Neural progenitor cell (in vitro differentiated cells): ENCODE measurements at regions not wholly inside any gene's neighbourhood (a gene's known extent, or its start where the extent isn't known, plus 50 kb on each side); places are given as distances from the start of the nearest gene placed in this dataset.
"Not testable (repeated sequence)": the region's sequence is repeated elsewhere in the genome, so short reads cannot be mapped to it uniquely, and the experiment has no call there.

Source experiments
- DNase-seq: peaks from one replicate; pipeline ENCODE4 v3.0.0-alpha.2; 2016; ENCODE audit warnings: low spot score
- H2AFZ ChIP-seq: fragments of 200-600 bp; sonication (generic); replicated peaks from 2 replicates; pipeline ENCODE4 v1.6.1; 2016; ENCODE audit warnings: antibody characterized with exemption
- H3F3A ChIP-seq: fragments of 200-600 bp; sonication (generic); 2 replicates; pipeline ENCODE4 v1.6.1; 2016; ENCODE audit warnings: antibody characterized with exemption, low read depth
- H3K27ac ChIP-seq: fragments of 200-600 bp; sonication (generic); 2 replicates; pipeline ENCODE4 v1.5.1; 2016; ENCODE audit warnings: mild to moderate bottlenecking
- H3K27me3 ChIP-seq: fragments of 200-600 bp; sonication (generic); 2 replicates; pipeline ENCODE4 v1.6.1; 2016; ENCODE audit warnings: mild to moderate bottlenecking, moderate library complexity
- H3K36me3 ChIP-seq: fragments of 200-600 bp; sonication (generic); 2 replicates; pipeline ENCODE4 v1.5.1; 2016
- H3K4me1 ChIP-seq: fragments of 200-600 bp; sonication (generic); 2 replicates; pipeline ENCODE4 v1.6.1; 2016; ENCODE audit warnings: mixed run types
- H3K4me2 ChIP-seq: fragments of 200-600 bp; sonication (generic); 2 replicates; pipeline ENCODE4 v1.6.1; 2016
- H3K4me3 ChIP-seq: fragments of 200-600 bp; sonication (generic); 2 replicates; pipeline ENCODE4 v1.5.1; 2016
- H3K79me2 ChIP-seq: fragments of 200-600 bp; sonication (generic); 2 replicates; pipeline ENCODE4 v1.6.1; 2016; ENCODE audit warnings: low read depth
- H3K9ac ChIP-seq: fragments of 200-600 bp; sonication (generic); 2 replicates; pipeline ENCODE4 v1.6.1; 2016
- H3K9me3 ChIP-seq: fragments of 200-600 bp; sonication (generic); 2 replicates; pipeline ENCODE4 v1.5.1; 2016; ENCODE audit warnings: low read depth
- H4K20me1 ChIP-seq: fragments of 200-600 bp; sonication (generic); 2 replicates; pipeline ENCODE4 v1.6.1; 2016; ENCODE audit warnings: low read depth
- H3K27ac Mint-ChIP-seq: 3 replicates; pipeline ENCODE4 v1.8.0; 2021; ENCODE audit warnings: mixed read lengths
- H3K27me3 Mint-ChIP-seq: 2 replicates; pipeline ENCODE4 v1.8.0; 2022; ENCODE audit warnings: low read depth, mild to moderate bottlenecking, inconsistent platforms, moderate library complexity, mixed read lengths; ENCODE audit not compliant: insufficient read depth
- H3K36me3 Mint-ChIP-seq: 3 replicates; pipeline ENCODE4 v1.8.0; 2021; ENCODE audit warnings: mixed read lengths
- H3K4me1 Mint-ChIP-seq: 3 replicates; pipeline ENCODE4 v1.8.0; 2021; ENCODE audit warnings: mixed read lengths
- H3K4me3 Mint-ChIP-seq: 3 replicates; pipeline ENCODE4 v1.8.0; 2021; ENCODE audit warnings: mild to moderate bottlenecking, moderate library complexity, mixed read lengths
- H3K9me3 Mint-ChIP-seq: 3 replicates; pipeline ENCODE4 v1.8.0; 2020; ENCODE audit warnings: mixed read lengths
- EZH2 ChIP-seq: fragments of 200-600 bp; sonication (generic); IDR thresholded peaks from 2 replicates; pipeline ENCODE4 v1.6.1; 2017; ENCODE audit warnings: antibody characterized with exemption, mild to moderate bottlenecking, moderate library complexity
- EZH2phosphoT487 ChIP-seq: fragments of 200-600 bp; sonication (generic); IDR thresholded peaks from 2 replicates; pipeline ENCODE4 v1.6.1; 2017; ENCODE audit warnings: antibody characterized with exemption
- TF ChIP-seq, protein P1 (sequence below): fragments of 200-600 bp; sonication (generic); IDR thresholded peaks from 2 replicates; pipeline ENCODE4 v1.5.1; 2017; ENCODE audit warnings: antibody characterized with exemption, mild to moderate bottlenecking

DNA sequence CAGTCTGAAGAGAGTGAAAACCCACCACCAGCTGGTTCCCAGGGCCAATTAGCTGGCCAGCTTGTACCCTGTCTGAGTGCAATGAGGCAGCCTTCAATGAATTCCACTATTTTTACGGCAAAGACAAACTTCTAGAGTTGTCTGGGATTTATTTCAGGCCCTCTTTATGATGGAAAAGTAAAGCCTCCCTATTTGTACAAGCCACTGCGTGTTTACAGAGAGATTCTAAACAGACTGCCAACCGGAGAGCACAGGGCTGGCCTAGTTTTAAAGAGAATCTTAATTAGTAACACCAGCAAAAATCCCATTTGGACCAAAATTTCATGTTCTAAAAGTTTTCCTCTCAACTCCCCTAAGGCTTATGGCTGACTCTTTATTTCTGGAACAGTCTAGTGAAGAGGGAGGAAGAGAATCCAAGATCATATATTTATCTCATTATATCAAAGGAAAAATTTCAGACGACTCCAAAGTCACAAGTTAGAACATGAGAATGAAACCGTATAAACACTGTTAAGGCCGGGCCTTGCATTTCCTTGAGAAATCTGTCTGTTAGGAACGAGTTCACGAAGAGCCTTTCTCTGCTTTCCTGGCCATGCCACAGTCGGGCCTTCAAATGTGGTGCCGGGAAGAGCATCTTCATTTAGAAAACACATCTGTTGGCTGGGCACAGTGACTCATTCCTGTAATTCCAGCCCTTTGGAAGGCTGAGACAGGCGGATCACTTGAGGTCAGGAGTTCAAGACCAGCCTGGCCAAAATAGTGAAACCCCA lies 724.6 kb upstream of the NRP1 start:
- DNase-seq = no peak
- Histone ChIP-seq H3K36me3 (no peaks in the 10 kb centered on the region), H3K27me3 (no peaks in the 10 kb centered on the region), H3K4me2 (no peak overlapping the region), H3K4me3 (no peak overlapping the region), H3K9me3 (peaks cover 11% of the 10 kb centered on the region), H4K20me1 (no peaks in the 10 kb centered on the region), H3K9ac (no peak overlapping the region), H3K79me2 (no peaks in the 10 kb centered on the region), H3K4me1 (no peaks in the 10 kb centered on the region), H2AFZ (peak overlapping the region; percentile 45), H3K27ac (no peak overlapping the region), H3F3A (no peaks in the 10 kb centered on the region)
- Mint-ChIP-seq H3K4me1 (peaks cover 9% of the 10 kb centered on the region), H3K4me3 (no peak overlapping the region), H3K36me3 (peaks cover 2% of the 10 kb centered on the region), H3K27me3 (no peaks in the 10 kb centered on the region), H3K9me3 (peaks cover 38% of the 10 kb centered on the region), H3K27ac (peak overlapping the region; percentile 44)
- no peak for TF ChIP-seq EZH2phosphoT487
- TF ChIP-seq EZH2 = no peak
- TF ChIP-seq, protein P1, sequence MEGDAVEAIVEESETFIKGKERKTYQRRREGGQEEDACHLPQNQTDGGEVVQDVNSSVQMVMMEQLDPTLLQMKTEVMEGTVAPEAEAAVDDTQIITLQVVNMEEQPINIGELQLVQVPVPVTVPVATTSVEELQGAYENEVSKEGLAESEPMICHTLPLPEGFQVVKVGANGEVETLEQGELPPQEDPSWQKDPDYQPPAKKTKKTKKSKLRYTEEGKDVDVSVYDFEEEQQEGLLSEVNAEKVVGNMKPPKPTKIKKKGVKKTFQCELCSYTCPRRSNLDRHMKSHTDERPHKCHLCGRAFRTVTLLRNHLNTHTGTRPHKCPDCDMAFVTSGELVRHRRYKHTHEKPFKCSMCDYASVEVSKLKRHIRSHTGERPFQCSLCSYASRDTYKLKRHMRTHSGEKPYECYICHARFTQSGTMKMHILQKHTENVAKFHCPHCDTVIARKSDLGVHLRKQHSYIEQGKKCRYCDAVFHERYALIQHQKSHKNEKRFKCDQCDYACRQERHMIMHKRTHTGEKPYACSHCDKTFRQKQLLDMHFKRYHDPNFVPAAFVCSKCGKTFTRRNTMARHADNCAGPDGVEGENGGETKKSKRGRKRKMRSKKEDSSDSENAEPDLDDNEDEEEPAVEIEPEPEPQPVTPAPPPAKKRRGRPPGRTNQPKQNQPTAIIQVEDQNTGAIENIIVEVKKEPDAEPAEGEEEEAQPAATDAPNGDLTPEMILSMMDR = no peak

DNA sequence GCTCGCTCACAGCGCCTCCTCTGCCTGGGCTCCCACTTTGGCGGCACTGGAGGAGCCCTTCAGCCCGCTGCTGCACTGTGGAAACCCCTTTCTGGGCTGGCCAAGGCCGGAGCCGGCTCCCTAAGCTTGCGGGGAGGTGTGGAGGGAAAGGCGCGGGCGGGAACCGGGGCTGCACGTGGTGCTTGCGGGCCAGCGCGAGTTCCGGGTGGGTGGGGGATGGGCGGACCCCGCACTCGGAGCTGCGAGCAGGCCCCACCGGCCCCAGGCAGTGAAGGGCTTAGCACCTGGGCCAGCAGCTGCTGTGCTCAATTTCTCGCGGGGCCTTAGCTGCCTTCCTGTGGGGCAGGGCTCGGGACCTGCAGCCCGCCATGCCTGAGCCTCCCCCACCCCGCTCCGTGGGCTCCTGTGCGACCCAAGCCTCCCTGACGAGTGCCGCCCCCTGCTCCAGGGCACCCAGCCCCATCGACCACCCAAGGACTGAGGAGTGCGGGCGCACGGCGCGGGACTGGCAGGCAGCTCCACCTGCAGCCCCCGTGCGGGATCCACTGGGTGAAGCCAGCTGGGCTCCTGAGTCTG lies 721.0 kb upstream of the NRP1 start:
- not testable (repeated sequence) for H3K4me1 Mint-ChIP-seq, H3K27ac Mint-ChIP-seq, H4K20me1 ChIP-seq, H3K4me1 ChIP-seq, H3K27me3 ChIP-seq, H3K36me3 Mint-ChIP-seq, H3K4me3 Mint-ChIP-seq, H3F3A ChIP-seq, H3K9ac ChIP-seq, H3K36me3 ChIP-seq, H3K27ac ChIP-seq, H3K4me3 ChIP-seq, H3K27me3 Mint-ChIP-seq, H3K4me2 ChIP-seq, H3K9me3 ChIP-seq, DNase-seq, H3K79me2 ChIP-seq, H2AFZ ChIP-seq
- peaks cover 31% of the 10 kb centered on the region for H3K9me3 Mint-ChIP-seq

DNA sequence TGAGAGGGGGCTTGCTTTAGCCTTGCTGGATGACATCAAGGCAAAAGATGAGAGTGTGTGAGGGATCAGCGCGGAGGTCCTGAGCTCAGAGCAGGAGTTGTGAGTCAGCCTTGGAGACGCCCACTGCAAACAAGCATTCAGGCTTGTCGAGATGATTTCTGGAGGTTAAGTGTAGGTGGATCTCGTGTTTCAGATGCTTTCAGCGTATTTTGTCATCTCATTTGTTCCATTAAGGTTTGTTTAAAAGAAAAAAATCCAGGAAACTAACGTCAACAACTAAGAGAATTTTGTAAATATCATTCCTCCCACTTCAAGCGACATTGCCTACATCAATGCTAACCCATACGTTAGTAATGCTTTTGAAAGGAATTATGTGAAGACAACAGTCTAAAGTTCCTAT lies 715.4 kb upstream of the NRP1 start:
- no peak for DNase-seq
- Mint-ChIP-seq H3K9me3 (peaks cover 28% of the 10 kb centered on the region), H3K27me3 (peaks cover 11% of the 10 kb centered on the region), H3K27ac (no peak overlapping the region), H3K4me3 (no peak overlapping the region), H3K4me1 (peaks cover 27% of the 10 kb centered on the region), H3K36me3 (no peaks in the 10 kb centered on the region)
- H3F3A ChIP-seq = no peaks in the 10 kb centered on the region
- H3K9me3 ChIP-seq = no peaks in the 10 kb centered on the region
- no peak overlapping the region for H3K9ac ChIP-seq
- no peaks in the 10 kb centered on the region for H3K36me3 ChIP-seq
- no peaks in the 10 kb centered on the region for H3K79me2 ChIP-seq
- H3K4me1 ChIP-seq = peaks cover 17% of the 10 kb centered on the region
- H3K27me3 ChIP-seq = no peaks in the 10 kb centered on the region
- no peak overlapping the region for H3K4me2 ChIP-seq
- TF ChIP-seq, protein P1 = no peak
- TF ChIP-seq EZH2phosphoT487 (no peak), EZH2 (no peak)
- H2AFZ ChIP-seq = no peak overlapping the region
- no peak overlapping the region for H3K27ac ChIP-seq
- H3K4me3 ChIP-seq = no peak overlapping the region
- no peaks in the 10 kb centered on the region for H4K20me1 ChIP-seq

DNA sequence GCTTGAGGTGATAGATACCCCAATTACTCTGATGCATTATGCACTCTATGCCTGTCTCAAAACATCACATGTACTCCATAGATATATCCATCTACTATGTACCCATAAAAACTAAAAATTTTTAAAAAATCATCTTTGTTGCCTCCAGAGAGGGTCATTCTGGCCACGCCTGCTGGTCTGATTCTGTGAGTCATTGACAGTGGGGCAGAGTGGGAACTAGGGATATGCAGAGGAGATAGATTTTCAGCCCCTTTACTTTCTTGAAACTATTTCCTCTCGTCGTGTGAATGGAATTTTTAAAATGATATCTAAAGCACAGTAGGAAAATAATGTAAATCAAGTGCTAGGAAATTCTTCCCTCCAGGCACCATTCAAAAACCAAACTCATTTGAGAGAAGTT lies 715.0 kb upstream of the NRP1 start:
- Mint-ChIP-seq H3K4me3 (no peak overlapping the region), H3K27ac (no peak overlapping the region), H3K36me3 (no peaks in the 10 kb centered on the region), H3K4me1 (peaks cover 27% of the 10 kb centered on the region), H3K9me3 (peaks cover 28% of the 10 kb centered on the region), H3K27me3 (peaks cover 11% of the 10 kb centered on the region)
- H3K27ac ChIP-seq = no peak overlapping the region
- H3K4me3 ChIP-seq = no peak overlapping the region
- H3K27me3 ChIP-seq = no peaks in the 10 kb centered on the region
- H4K20me1 ChIP-seq = no peaks in the 10 kb centered on the region
- peaks cover 17% of the 10 kb centered on the region for H3K4me1 ChIP-seq
- H3K9me3 ChIP-seq = no peaks in the 10 kb centered on the region
- no peaks in the 10 kb centered on the region for H3K36me3 ChIP-seq
- TF ChIP-seq, protein P1 = no peak
- TF ChIP-seq EZH2phosphoT487 (no peak), EZH2 (no peak)
- no peak overlapping the region for H3K4me2 ChIP-seq
- H3K9ac ChIP-seq = no peak overlapping the region
- H2AFZ ChIP-seq = no peak overlapping the region
- H3F3A ChIP-seq = no peaks in the 10 kb centered on the region
- no peaks in the 10 kb centered on the region for H3K79me2 ChIP-seq
- DNase-seq = no peak
